K562 (cell line): ENCODE measurements at regions not wholly inside any gene's neighbourhood (a gene's known extent, or its start where the extent isn't known, plus 50 kb on each side); places are given as distances from the start of the nearest gene placed in this dataset.

Source experiments
- ARID3B ChIP-seq: fragments of 250-450 bp; sonication (Bioruptor Pico); IDR thresholded peaks from 2 replicates; pipeline ENCODE4 v1.4.0; 2020; ENCODE audit warnings: borderline replicate concordance
- CHAMP1 ChIP-seq: fragments of 450-650 bp; IDR thresholded peaks from 2 replicates; pipeline ENCODE4 v1.6.1; 2016; ENCODE audit warnings: mild to moderate bottlenecking
- EP300 ChIP-seq: IDR thresholded peaks from 2 replicates; pipeline ENCODE4 v1.6.1; 2012; ENCODE audit warnings: low read length, improper control_type of control experiment
- EZH2 ChIP-seq: IDR thresholded peaks from 2 replicates; pipeline ENCODE4 v1.6.1; 2012; ENCODE audit warnings: low read depth, mild to moderate bottlenecking, inconsistent platforms, low read length, borderline replicate concordance
- FOSL1 ChIP-seq: fragments of 200-800 bp; sonication (Bioruptor generic); conservative IDR thresholded peaks from 2 replicates; pipeline ENCODE4 v1.6.1; 2016; ENCODE audit warnings: missing genetic modification characterization, missing compliant biosample characterization
- GTF2A2 ChIP-seq: IDR thresholded peaks from 2 replicates; pipeline ENCODE4 v1.6.1; 2016; ENCODE audit warnings: mild to moderate bottlenecking, missing genetic modification characterization, missing compliant biosample characterization
- JUND ChIP-seq, 2 experiments: IDR thresholded peaks; 2 replicates in 1 of 2; 3 replicates in 1 of 2; pipeline ENCODE4 v1.6.1; 2011; ENCODE audit warnings: borderline replicate concordance in 2 of 2, low read depth in 2 of 2, low read length in 2 of 2, improper control_type of control experiment in 1 of 2, missing biosample characterization in 1 of 2, missing genetic modification characterization in 1 of 2, missing genetic modification reagents in 1 of 2
- LEF1 ChIP-seq: fragments of 450-650 bp; IDR thresholded peaks from 2 replicates; pipeline ENCODE4 v1.6.1; 2016; ENCODE audit warnings: mild to moderate bottlenecking
- MLX ChIP-seq, 2 experiments: fragments of 450-650 bp in 1 of 2; sonication (generic) in 1 of 2; formaldehyde crosslinking; conservative IDR thresholded peaks; 2 replicates each; pipeline versions ENCODE4 v1.4.0 to v1.8.1; 2020 to 2022; ENCODE audit warnings: mild to moderate bottlenecking in 1 of 2, missing genetic modification reagents in 1 of 2
- NRF1 ChIP-seq, 2 experiments: fragments of 450-650 bp; IDR thresholded peaks in 1 of 2; conservative IDR thresholded peaks in 1 of 2; 2 replicates each; pipeline ENCODE4 v1.6.1; 2014; ENCODE audit warnings: mild to moderate bottlenecking in 2 of 2
- PHTF2 ChIP-seq: fragments of 250-450 bp; sonication (Bioruptor Pico); IDR thresholded peaks from 2 replicates; pipeline ENCODE4 v1.5.0; 2021; ENCODE audit warnings: mild to moderate bottlenecking
- SMARCA4 ChIP-seq: fragments of 450-650 bp; IDR thresholded peaks from 2 replicates; pipeline ENCODE4 v1.6.1; 2016
- SMARCE1 ChIP-seq: fragments of 450-650 bp; IDR thresholded peaks from 2 replicates; pipeline ENCODE4 v1.7.1; 2016; ENCODE audit warnings: mild to moderate bottlenecking
- STAT5A ChIP-seq: IDR thresholded peaks from 2 replicates; pipeline ENCODE4 v1.6.1; 2012; ENCODE audit warnings: low read length, inconsistent platforms, borderline replicate concordance
- TEAD4 ChIP-seq, 2 experiments: sonication (generic) in 1 of 2; formaldehyde crosslinking in 1 of 2; IDR thresholded peaks; 2 replicates each; pipeline versions ENCODE4 v1.6.1 to v1.8.0; 2012 to 2022; ENCODE audit warnings: borderline replicate concordance in 1 of 2, inconsistent platforms in 1 of 2, low read length in 1 of 2, mild to moderate bottlenecking in 1 of 2, missing genetic modification reagents in 1 of 2
- VEZF1 ChIP-seq: fragments of 200-800 bp; sonication (Bioruptor generic); IDR thresholded peaks from 2 replicates; pipeline ENCODE4 v1.6.1; 2017; ENCODE audit warnings: missing genetic modification characterization, missing compliant biosample characterization
- WHSC1 ChIP-seq: IDR thresholded peaks from one replicate; pipeline ENCODE4 v1.6.1; 2012; ENCODE audit warnings: low read length, control low read depth, inconsistent platforms
- ZFP1 ChIP-seq: fragments of 450-650 bp; formaldehyde crosslinking; IDR thresholded peaks from 2 replicates; pipeline ENCODE4 v1.4.0; 2020; ENCODE audit warnings: mild to moderate bottlenecking, mixed read lengths
- ZNF354B ChIP-seq: fragments of 250-450 bp; sonication (Bioruptor Pico); IDR thresholded peaks from 2 replicates; pipeline ENCODE4 v1.4.0; 2020

GRCh38 chr7:86933295-86933845, 126.1 kb downstream of the ELAPOR2 start (continued):
- TF ChIP-seq EZH2 (no peak), JUND (IDR thresholded peaks at IDR 0.05; ENCODE audit: borderline replicate concordance, low read depth, low read length) (no peak), JUND (tag; IDR thresholded peaks at IDR 0.05; ENCODE audit: borderline replicate concordance, low read depth, low read length) (0 out of 3 replicates have a peak, but pooled peaks have one; percentile 10), ZNF354B (CRISPR knock-in tag) (no peak), ARID3B (no peak), MLX (CRISPR knock-in tag; conservative IDR thresholded peaks at IDR 0.05) (no peak), EP300 (peak; percentile 82), NRF1 (conservative IDR thresholded peaks at IDR 0.05 in 1 of 2, IDR thresholded peaks at IDR 0.05 in 1 of 2) (no peak), SMARCA4 (peak; percentile 89), SMARCE1 (peak; percentile 70), STAT5A (peak; percentile 55; the same call in 1 of the 2 replicates), CHAMP1 (peak; percentile 70), LEF1 (peak; percentile 91), WHSC1 (no peak), FOSL1 (tag) (peak; percentile 58), TEAD4 (IDR thresholded peaks at IDR 0.05; ENCODE audit: low read length) (peak; percentile 89), TEAD4 (CRISPR knock-in tag; IDR thresholded peaks at IDR 0.05; ENCODE audit: borderline replicate concordance) (no peak), PHTF2 (no peak), ZFP1 (CRISPR knock-in tag) (no peak), GTF2A2 (tag) (no peak), VEZF1 (CRISPR knock-in tag) (peak; percentile 25)
